DOHH2 (cell line): ENCODE measurements at regions not wholly inside any gene's neighbourhood (a gene's known extent, or its start where the extent isn't known, plus 50 kb on each side); places are given as distances from the start of the nearest gene placed in this dataset.

ENCODE experiments used
- H3F3A ChIP-seq: fragments of 200-600 bp; sonication (generic), shearing (Covaris generic); 2 replicates; pipeline ENCODE4 v1.6.0; 2016; ENCODE audit warnings: antibody characterized with exemption, mild to moderate bottlenecking; ENCODE audit not compliant: control insufficient read depth, insufficient read depth
- H3K27ac ChIP-seq: fragments of 200-600 bp; sonication (generic); 2 replicates; pipeline ENCODE4 v1.5.1; 2014; ENCODE audit warnings: low read depth, mild to moderate bottlenecking, low read length, moderate library complexity
- H3K27me3 ChIP-seq: fragments of 200-600 bp; sonication (generic); 2 replicates; pipeline ENCODE4 v1.6.1; 2014; ENCODE audit warnings: mild to moderate bottlenecking, low read length, mixed read lengths; ENCODE audit not compliant: control insufficient read depth
- H3K36me3 ChIP-seq: fragments of 200-600 bp; sonication (generic); 2 replicates; pipeline ENCODE4 v1.6.1; 2014; ENCODE audit warnings: mild to moderate bottlenecking, low read length, moderate library complexity, mixed read lengths; ENCODE audit not compliant: control insufficient read depth
- H3K4me1 ChIP-seq: fragments of 200-600 bp; sonication (generic); 2 replicates; pipeline ENCODE4 v1.6.1; 2014; ENCODE audit warnings: mild to moderate bottlenecking, low read length, mixed read lengths; ENCODE audit not compliant: control insufficient read depth
- H3K4me2 ChIP-seq: fragments of 200-600 bp; sonication (generic); 2 replicates; pipeline ENCODE4 v1.6.0; 2014; ENCODE audit warnings: mild to moderate bottlenecking, low read length, moderate library complexity
- H3K4me3 ChIP-seq: fragments of 200-600 bp; sonication (generic); 2 replicates; pipeline ENCODE4 v1.5.1; 2014; ENCODE audit warnings: mild to moderate bottlenecking, low read length, mixed read lengths
- H3K79me2 ChIP-seq: fragments of 200-600 bp; sonication (generic); 2 replicates; pipeline ENCODE4 v1.6.1; 2014; ENCODE audit warnings: mild to moderate bottlenecking, low read length, mixed read lengths; ENCODE audit not compliant: control insufficient read depth
- H3K9me2 ChIP-seq: fragments of 200-600 bp; sonication (generic); replicated peaks from 2 replicates; pipeline ENCODE4 v1.6.1; 2014; ENCODE audit warnings: mild to moderate bottlenecking, low read length, mixed read lengths; ENCODE audit not compliant: control insufficient read depth
- H3K9me3 ChIP-seq: fragments of 200-600 bp; sonication (generic); 2 replicates; pipeline ENCODE4 v1.6.1; 2014; ENCODE audit warnings: antibody characterized with exemption, low read length, mixed read lengths; ENCODE audit not compliant: control insufficient read depth, insufficient read depth
- H4K20me1 ChIP-seq: fragments of 200-600 bp; sonication (generic); 2 replicates; pipeline ENCODE4 v1.6.0; 2014; ENCODE audit warnings: low read depth, mild to moderate bottlenecking, antibody characterized with exemption, low read length, moderate library complexity; ENCODE audit not compliant: control insufficient read depth, insufficient read depth
- CTCF ChIP-seq: fragments of 200-600 bp; sonication (generic); IDR thresholded peaks from one replicate; pipeline ENCODE4 v1.5.1; 2014; ENCODE audit warnings: antibody characterized with exemption, mild to moderate bottlenecking, low read depth, low read length; ENCODE audit not compliant: poor library complexity, severe bottlenecking
- EZH2phosphoT487 ChIP-seq: fragments of 200-600 bp; sonication (generic); IDR thresholded peaks from 2 replicates; pipeline ENCODE4 v1.6.1; 2017; ENCODE audit warnings: borderline replicate concordance, mild to moderate bottlenecking, antibody characterized with exemption, low read length, moderate library complexity, mixed read lengths

- Histone ChIP-seq H3K4me2 (no peak overlapping the region), H3K36me3 (no peaks in the 10 kb centered on the region), H3K4me1 (no peaks in the 10 kb centered on the region), H3K9me2 (no peaks in the 10 kb centered on the region), H3F3A (no peaks in the 10 kb centered on the region), H3K4me3 (no peak overlapping the region), H3K27ac (no peak overlapping the region), H3K79me2 (no peaks in the 10 kb centered on the region), H4K20me1 (no peaks in the 10 kb centered on the region), H3K27me3 (no peaks in the 10 kb centered on the region), H3K9me3 (no peaks in the 10 kb centered on the region)
- TF ChIP-seq EZH2phosphoT487 (no peak), CTCF (no peak)
Measured at GRCh38 chrX:140172401-140172800, 207.1 kb upstream of the CXorf66 start.

- no peaks in the 10 kb centered on the region for H3K79me2 ChIP-seq
- H3K36me3 ChIP-seq: no peaks in the 10 kb centered on the region
- no peak overlapping the region for H3K27ac ChIP-seq
- no peak for TF ChIP-seq CTCF
- no peak for TF ChIP-seq EZH2phosphoT487
- H3K9me2 ChIP-seq: no peaks in the 10 kb centered on the region
- no peaks in the 10 kb centered on the region for H3K4me1 ChIP-seq
- H3K4me3 ChIP-seq: no peak overlapping the region
- H3K9me3 ChIP-seq: no peaks in the 10 kb centered on the region
- no peaks in the 10 kb centered on the region for H3F3A ChIP-seq
- H3K27me3 ChIP-seq: no peaks in the 10 kb centered on the region
- H3K4me2 ChIP-seq: no peak overlapping the region
- no peaks in the 10 kb centered on the region for H4K20me1 ChIP-seq
Measured at GRCh38 chrX:140167551-140167950, 202.2 kb upstream of the CXorf66 start.

GRCh38 chrX:140165849-140166248, 200.5 kb upstream of the CXorf66 start:
- Histone ChIP-seq H3K79me2 (no peaks in the 10 kb centered on the region), H3K4me3 (no peak overlapping the region), H3K27me3 (no peaks in the 10 kb centered on the region), H3K4me1 (no peaks in the 10 kb centered on the region), H4K20me1 (no peaks in the 10 kb centered on the region), H3K9me2 (no peaks in the 10 kb centered on the region), H3K36me3 (no peaks in the 10 kb centered on the region), H3K4me2 (no peak overlapping the region), H3K9me3 (no peaks in the 10 kb centered on the region), H3F3A (no peaks in the 10 kb centered on the region), H3K27ac (no peak overlapping the region)
- no peak for TF ChIP-seq CTCF
- no peak for TF ChIP-seq EZH2phosphoT487

GRCh38 chrX:140164391-140164790, 199.1 kb upstream of the CXorf66 start:
- H4K20me1 ChIP-seq: no peaks in the 10 kb centered on the region
- no peak overlapping the region for H3K4me2 ChIP-seq
- H3K9me2 ChIP-seq: no peaks in the 10 kb centered on the region
- no peaks in the 10 kb centered on the region for H3K27me3 ChIP-seq
- no peaks in the 10 kb centered on the region for H3K4me1 ChIP-seq
- H3K9me3 ChIP-seq: no peaks in the 10 kb centered on the region
- no peaks in the 10 kb centered on the region for H3F3A ChIP-seq
- H3K4me3 ChIP-seq: no peak overlapping the region
- H3K79me2 ChIP-seq: no peaks in the 10 kb centered on the region
- TF ChIP-seq EZH2phosphoT487 (no peak), CTCF (no peak)
- no peaks in the 10 kb centered on the region for H3K36me3 ChIP-seq
- H3K27ac ChIP-seq: no peak overlapping the region
